Stromal cell of bone marrow (primary cell): ENCODE measurements at regions not wholly inside any gene's neighbourhood (a gene's known extent, or its start where the extent isn't known, plus 50 kb on each side); places are given as distances from the start of the nearest gene placed in this dataset.
"Not testable (repeated sequence)": the region's sequence is repeated elsewhere in the genome, so short reads cannot be mapped to it uniquely, and the experiment has no call there.

Source experiments
- DNase-seq: peaks from one replicate; pipeline ENCODE4 v3.0.0-alpha.2; 2012; ENCODE audit warnings: low read depth

- no peak for DNase-seq
Observed at GRCh38 chr19:30103981-30104380, 161.9 kb downstream of the URI1 start.

DNA sequence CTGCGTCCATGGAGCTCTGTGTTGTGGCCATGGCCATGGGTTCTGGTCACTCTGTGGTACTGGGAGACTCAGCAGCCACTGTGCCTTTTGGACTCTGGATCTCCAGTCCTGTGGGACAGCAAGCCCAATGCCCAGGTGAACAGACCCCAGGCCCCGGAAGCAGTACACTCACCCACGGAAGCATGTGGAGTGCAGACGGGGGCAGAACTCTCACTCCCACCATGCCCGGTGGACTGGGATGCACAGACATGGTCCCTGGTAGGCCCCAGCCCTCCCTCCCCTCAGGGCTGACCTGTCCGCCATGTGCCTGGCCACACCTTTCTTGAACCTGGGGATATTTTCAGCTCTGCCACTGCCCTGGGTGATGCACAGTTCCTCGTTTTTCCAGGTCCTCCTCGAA is 163.3 kb downstream of the URI1 start:
- no peak for DNase-seq

DNA sequence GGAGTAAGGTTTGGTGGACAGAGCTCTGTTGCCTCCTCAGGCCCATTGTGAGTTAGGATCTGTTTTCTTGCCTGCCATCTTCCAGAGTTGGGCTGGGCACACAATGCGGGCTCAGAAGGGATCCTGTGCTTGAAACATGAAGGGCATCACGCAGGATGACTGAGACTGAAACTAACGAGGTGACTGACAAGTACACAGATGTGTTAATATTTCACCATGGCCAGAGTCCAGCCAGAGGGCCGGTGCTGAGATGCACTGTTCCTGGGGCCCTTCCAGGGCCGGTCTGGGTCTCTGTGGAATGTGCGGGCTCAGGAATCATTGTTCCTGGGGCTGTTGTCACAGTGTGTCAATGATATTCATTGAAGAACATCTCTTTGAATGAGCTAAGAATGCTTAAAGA is 163.7 kb downstream of the URI1 start:
- no peak for DNase-seq

DNA sequence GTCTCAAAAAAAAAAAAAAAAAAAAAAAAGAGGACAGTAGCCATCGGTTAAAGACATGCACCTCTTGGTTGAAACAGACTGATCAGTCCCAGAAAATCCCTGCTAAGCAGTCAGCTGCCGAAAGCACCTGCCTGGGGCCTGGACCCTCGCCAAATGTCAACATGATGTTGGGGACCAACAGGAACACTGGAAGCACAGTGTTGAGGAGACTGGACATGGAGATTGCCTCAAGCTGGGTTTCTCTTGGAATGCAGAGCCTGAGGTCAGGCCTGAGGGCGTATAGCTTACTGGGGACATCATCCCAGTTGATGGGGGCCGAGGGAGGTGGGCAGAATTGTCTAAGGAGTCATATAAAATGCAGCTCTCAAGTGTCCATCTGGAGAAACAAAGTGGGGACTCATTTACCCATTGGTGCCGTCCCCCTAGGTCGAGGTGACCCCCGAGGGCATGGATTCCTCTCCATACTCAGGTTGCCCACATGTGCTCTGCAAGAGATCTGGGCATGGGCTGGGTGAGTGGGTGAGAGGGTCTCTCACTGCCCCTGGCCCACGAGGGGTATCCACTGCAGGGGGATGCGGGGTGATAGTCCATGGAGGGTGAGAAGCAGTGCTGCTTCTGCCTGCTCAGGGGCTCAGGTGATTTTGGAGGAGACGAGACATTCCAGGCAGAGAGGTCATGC is 164.5 kb downstream of the URI1 start:
- no peak for DNase-seq

- DNase-seq: no peak
Observed at GRCh38 chr19:30107251-30107650, 165.2 kb downstream of the URI1 start.

DNA sequence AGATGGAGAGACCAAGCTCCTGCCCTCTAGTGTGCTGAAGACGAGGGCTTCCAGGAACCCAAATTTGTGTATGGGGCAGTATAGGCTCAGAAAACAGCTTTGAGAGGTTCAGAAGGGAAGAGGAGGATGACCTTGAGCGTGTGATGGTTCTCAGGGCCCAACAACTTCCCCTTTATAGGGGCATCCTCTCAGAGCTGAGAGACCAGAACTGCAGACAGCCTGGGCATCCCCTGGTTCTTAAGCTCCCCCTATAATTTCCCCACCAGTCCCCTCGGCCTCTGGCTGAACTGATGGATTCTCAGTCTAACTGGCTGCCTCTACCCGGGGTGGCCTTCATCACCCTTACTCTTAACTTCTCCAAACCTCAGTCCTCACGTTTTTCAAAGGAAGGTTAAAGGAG is 167.5 kb downstream of the URI1 start:
- no peak for DNase-seq

DNA sequence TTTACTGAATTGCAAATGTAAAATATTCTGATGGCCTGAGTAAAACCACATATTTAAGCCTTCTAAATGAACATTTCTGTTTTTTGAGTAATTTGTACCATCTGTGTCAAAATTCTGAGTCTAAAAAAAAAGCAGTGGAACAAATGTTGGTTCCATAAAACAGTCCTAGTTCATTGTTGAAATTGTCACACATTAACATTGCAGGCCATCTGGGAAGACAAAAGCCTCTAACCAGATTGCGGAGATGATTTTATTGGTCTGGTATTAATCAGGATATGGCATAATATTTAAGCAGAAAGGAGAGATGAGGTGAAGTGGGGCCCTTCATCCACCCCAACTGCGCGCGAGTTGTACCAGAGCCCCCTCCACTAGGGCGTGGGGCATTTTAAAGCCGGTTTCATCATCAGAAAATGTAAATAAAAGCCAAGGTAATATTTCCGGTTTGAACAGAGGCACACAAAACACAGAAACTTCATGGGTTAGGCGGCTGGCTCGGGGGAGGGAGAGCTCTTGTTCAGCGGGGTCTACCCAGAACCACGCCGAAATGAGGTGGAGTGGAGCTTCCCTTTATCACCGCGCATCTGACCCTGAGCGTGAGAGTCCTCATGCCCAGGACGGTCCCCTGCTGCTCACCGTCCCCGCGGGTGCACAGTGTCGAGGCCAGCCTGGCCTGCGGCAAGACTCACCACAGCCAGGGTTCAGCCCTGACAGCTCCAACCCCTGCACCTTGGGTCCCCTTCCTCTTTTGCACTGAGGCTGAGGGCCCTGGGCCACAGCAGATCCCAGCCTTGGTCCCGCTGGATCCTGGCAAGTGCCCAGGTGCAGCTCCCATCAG is 169.2 kb downstream of the URI1 start:
- DNase-seq: no peak

DNA sequence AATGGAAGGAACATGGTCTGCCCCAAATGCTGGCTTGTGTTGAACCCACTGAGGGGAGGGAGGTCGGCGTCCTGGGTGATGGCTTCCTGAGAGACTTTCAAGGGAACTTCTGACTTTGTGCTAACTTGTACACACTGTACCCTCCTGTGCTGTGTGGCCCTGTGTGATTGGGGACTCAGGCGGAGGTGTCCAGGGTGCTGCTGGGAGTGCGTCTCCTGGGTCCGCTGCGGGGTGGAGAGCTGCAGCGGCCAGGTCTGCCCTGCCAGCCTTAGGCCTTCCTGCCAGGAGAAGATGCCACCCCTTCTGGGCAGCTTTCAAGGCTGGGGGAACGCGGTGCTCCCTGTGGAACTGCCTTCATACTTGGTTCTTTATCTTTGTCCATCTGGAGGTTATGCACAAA is 170.1 kb downstream of the URI1 start:
- DNase-seq: no peak

DNA sequence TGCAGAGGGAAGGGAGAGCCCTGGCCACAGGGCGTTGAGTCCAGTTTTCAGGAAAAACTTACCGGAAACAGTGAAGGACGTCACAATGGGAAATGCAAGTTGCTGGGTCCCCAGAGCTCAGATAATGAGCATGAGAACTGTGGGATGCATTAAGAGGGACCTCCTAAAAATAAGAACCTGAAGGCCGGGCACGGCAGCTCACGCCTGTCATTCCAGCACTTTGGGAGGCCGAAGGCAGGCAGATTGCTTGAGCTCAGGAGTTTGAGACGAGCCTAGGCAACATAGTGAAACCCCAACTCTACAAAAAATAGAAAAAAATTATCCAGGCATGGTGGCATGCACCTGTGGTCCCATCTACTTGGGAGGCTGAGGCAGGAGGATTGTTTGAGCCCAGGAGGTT is 170.6 kb downstream of the URI1 start:
- DNase-seq: no peak

GRCh38 chr19:30113186-30113585 is 171.1 kb downstream of the URI1 start:
- DNase-seq: no peak

DNA sequence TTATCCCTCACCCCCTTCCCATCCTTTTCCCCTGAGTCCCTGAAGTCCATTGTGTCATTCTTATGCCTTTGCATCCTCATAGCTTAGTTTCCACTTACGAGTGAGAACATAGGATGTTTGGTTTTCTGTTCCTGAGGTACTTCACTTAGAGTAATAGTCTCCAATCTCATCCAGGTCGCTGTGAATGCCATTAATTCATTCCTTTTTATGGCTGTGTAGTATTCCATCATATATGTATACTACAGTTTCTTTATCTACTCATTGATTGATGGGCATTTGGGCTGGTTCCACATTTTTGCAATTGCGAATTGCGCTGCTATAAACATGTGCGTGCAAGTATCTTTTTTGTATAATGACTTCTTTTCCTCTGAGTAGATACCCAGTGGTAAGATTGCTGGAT is 172.1 kb downstream of the URI1 start:
- DNase-seq: not testable (repeated sequence)

GRCh38 chr19:30115947-30116346 is 173.9 kb downstream of the URI1 start:
- DNase-seq: no peak

DNA sequence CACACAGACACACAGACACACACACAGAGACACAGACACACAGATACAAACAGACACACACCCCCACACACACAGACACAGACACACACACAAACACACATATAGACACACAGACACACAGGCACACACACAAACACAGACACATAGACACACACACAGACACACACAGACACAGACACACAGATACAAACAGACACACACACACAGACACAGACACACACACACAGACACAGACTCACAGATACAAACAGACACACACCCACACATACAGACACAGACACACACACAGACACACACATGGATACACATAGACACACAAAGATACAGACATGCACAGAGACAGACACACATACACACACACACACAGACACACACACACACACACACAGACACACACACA is 174.5 kb downstream of the URI1 start:
- no peak for DNase-seq

GRCh38 chr19:30116984-30117555 is 175.0 kb downstream of the URI1 start:
- DNase-seq: no peak

- DNase-seq: no peak
Observed at GRCh38 chr19:30117636-30118145, 175.7 kb downstream of the URI1 start.

GRCh38 chr19:30118221-30118620 is 176.2 kb downstream of the URI1 start:
- no peak for DNase-seq

GRCh38 chr19:30118760-30119159 is 176.7 kb downstream of the URI1 start:
- no peak for DNase-seq

DNA sequence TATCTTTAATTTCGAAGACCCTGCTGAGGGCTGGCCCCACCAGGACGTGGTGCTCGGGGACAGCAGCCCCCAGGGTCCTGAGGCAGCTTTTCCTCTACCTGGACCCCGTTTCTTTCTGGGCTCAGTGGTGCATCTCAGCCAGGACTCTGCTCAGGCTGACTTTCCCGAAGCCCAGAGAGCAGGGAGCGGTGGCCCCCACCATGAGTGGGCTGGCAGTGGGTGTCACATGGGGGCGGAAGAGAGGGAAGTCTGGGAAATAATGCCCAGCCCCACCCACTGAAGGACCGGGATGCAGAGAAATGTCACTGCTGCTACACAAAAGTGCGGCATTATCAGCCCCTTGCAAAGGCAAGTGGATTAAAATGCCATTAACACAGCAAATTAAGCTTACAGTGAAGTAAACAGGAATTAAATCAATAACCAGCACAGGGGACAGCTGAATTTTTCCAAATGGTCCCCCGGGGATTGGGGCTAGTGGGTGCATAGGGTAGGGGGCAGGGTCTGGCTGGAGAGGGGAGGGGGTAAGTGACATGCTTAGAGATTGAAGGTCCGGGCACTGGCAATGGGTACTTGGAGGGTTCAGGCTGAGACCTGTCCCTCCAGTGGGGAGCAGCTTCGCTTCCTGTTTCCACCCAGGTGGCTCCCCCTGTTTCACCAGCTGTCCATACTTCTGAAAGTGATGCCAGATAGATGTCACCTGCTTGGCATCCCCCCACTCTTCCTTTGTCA is 177.3 kb downstream of the URI1 start:
- no peak for DNase-seq

GRCh38 chr19:30120860-30121484 is 178.9 kb downstream of the URI1 start:
- no peak for DNase-seq

DNA sequence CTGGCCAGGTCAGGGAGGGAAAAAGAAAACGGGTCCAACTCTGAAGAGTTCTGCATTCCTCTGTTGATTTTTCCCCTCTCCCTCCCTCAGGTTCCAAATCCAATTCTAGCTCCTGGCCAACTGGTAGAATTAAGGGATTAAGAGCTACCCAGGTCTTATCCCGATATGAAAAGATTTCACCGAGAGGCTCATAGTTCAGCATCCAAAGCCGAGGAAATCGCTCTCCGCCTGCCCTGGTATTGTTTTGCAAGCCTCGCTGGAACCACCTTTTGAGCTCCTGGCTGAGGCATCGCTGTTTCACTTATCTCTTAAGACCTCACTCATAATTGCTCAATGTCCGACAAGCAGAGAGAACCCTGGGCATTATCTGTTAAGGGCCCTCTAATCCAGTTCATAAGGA is 180.4 kb downstream of the URI1 start:
- DNase-seq: no peak

- DNase-seq: no peak
Observed at GRCh38 chr19:30123119-30123518, 181.1 kb downstream of the URI1 start.

DNA sequence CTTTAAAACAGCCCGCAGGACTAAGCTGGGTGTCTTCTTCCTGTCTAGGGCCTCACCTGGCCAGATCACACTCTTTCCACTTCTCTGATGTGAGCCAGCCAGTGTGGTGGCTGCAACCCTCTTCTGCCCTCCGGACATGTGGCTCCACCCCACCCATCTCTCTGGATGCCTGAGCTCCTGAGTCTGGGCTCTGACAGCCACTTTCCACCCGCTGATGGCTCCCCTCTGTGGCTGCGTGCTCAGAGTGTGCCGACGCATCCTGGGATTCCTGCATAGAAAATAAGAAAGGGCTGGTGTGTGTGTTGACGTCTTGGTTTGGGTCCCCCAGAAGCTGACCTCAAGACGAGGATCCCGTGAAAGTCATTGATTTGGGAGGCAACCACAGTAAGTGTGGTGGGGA is 181.6 kb downstream of the URI1 start:
- no peak for DNase-seq
